ENCODE measurements at regions not wholly inside any gene's neighbourhood (a gene's known extent, or its start where the extent isn't known, plus 50 kb on each side); places are given as distances from the start of the nearest gene placed in this dataset.

DNA sequence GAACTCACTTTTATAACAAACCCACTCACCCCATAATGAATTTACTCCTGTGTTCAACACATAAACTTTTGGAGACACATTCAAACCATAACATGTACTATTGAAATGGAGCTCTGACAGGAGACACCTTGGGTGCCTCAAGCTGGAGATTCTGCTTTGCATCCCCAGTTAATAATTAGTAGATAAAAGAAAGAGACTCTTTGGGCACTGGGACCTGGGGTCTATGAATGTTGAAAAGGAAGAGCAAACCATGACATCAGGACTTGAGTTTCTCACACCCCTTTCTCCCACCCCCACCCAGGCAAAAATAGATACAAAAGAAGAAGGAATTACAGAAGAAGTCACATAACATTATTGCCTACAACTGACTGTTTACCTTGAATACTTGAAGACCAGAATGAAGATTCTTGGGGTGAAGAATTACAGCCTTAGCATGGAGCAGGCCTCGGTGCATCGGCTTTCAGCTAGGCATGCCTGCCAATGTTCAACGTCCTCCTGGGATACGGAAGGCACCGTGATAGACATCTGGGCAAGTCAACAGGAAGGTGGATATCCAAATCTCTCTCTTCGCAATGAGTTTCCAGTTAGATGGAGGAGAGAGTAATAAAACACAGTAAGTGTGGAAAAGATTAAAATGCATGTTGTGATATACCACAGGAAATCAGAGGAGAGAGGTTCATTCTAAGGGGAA, 316.0 kb downstream of the TRIML1 start:
- H3K9ac ChIP-seq (ENCODE audit: low read length), result no peak overlapping the region
- H3K27ac ChIP-seq (ENCODE audit: low read depth, low read length), result no peak overlapping the region
- ATAC-seq, result no peak
- H3K36me3 ChIP-seq (ENCODE audit: control insufficient read depth in 1 of 2, insufficient read depth in 2 of 2, low read length in 2 of 2), result no peaks in the 10 kb centered on the region
- H4K20me1 ChIP-seq (ENCODE audit: insufficient read depth), result no peaks in the 10 kb centered on the region
- no peak for DNase-seq (ENCODE audit: low read depth, low spot score)
- intact Hi-C loops (cut with micrococcal nuclease), result loop anchor here (10.0 kb wide), 1 partner anchor 850 kb away; no protein-coding TSS in a partner anchor
- no peaks in the 10 kb centered on the region for H3K9me3 ChIP-seq (ENCODE audit: control insufficient read depth in 1 of 2, insufficient read depth in 1 of 2, low read depth in 1 of 2, low read length in 2 of 2)
- no peaks in the 10 kb centered on the region for H3K79me2 ChIP-seq (ENCODE audit: insufficient read depth, low read length)
- no peak overlapping the region for H2AFZ ChIP-seq (ENCODE audit: low read depth, low read length, poor library complexity, severe bottlenecking)
- H3K9me2 ChIP-seq (ENCODE audit: insufficient read depth), result no peaks in the 10 kb centered on the region
- RAD21 ChIA-PET (ENCODE audit: low non-redundant PET in 1 of 2, low total read pairs in 2 of 2, uncharacterized antibody in 2 of 2, unreplicated experiment in 2 of 2), result no interaction called here
- H3K4me3 ChIP-seq (replicated peaks in 1 of 2; ENCODE audit: low read depth in 1 of 2, low read length in 2 of 2), result no peak overlapping the region
- TF ChIP-seq SP1 (IDR thresholded peaks at IDR 0.05; ENCODE audit: low read depth) (no peak), TCF7L2 (IDR thresholded peaks at IDR 0.05; ENCODE audit: borderline replicate concordance, extremely low read depth, insufficient read depth, insufficient read length) (no peak), ELF1 (IDR thresholded peaks at IDR 0.05; ENCODE audit: borderline replicate concordance, low read depth) (no peak), EZH2phosphoT487 (IDR thresholded peaks at IDR 0.05; ENCODE audit: borderline replicate concordance) (no peak), CBX3 (IDR thresholded peaks at IDR 0.05; ENCODE audit: low read depth) (no peak), SRF (IDR thresholded peaks at IDR 0.05; ENCODE audit: low read depth) (no peak), MAX (IDR thresholded peaks at IDR 0.05) (no peak), CEBPB (IDR thresholded peaks at IDR 0.05; ENCODE audit: low read depth) (no peak)
- TF ChIP-seq, protein P1, sequence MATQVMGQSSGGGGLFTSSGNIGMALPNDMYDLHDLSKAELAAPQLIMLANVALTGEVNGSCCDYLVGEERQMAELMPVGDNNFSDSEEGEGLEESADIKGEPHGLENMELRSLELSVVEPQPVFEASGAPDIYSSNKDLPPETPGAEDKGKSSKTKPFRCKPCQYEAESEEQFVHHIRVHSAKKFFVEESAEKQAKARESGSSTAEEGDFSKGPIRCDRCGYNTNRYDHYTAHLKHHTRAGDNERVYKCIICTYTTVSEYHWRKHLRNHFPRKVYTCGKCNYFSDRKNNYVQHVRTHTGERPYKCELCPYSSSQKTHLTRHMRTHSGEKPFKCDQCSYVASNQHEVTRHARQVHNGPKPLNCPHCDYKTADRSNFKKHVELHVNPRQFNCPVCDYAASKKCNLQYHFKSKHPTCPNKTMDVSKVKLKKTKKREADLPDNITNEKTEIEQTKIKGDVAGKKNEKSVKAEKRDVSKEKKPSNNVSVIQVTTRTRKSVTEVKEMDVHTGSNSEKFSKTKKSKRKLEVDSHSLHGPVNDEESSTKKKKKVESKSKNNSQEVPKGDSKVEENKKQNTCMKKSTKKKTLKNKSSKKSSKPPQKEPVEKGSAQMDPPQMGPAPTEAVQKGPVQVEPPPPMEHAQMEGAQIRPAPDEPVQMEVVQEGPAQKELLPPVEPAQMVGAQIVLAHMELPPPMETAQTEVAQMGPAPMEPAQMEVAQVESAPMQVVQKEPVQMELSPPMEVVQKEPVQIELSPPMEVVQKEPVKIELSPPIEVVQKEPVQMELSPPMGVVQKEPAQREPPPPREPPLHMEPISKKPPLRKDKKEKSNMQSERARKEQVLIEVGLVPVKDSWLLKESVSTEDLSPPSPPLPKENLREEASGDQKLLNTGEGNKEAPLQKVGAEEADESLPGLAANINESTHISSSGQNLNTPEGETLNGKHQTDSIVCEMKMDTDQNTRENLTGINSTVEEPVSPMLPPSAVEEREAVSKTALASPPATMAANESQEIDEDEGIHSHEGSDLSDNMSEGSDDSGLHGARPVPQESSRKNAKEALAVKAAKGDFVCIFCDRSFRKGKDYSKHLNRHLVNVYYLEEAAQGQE (IDR thresholded peaks at IDR 0.05; ENCODE audit: low read depth), result no peak
- CTCF ChIA-PET, result no interaction called here
- H3K4me2 ChIP-seq (ENCODE audit: low read length), result no peak overlapping the region
- no TSS peak for BruUV-seq (replicated peaks)
- H3K4me1 ChIP-seq (ENCODE audit: control insufficient read depth in 1 of 2, insufficient read depth in 2 of 2, low read length in 2 of 2), result peaks cover 0 to 10% of the 10 kb centered on the region in 2 experiments; a peak in 2 of 4 replicates
- POLR2A ChIA-PET, result no interaction called here
- H3K27me3 ChIP-seq (ENCODE audit: insufficient read depth, low read length), result no peaks in the 10 kb centered on the region
